Testis (tissue), 2 donors: ENCODE measurements at regions not wholly inside any gene's neighbourhood (a gene's known extent, or its start where the extent isn't known, plus 50 kb on each side); places are given as distances from the start of the nearest gene placed in this dataset.

Experiments
- DNase-seq: peaks from one replicate; pipeline ENCODE4 v3.0.0-alpha.2; 2019
- H3K27ac ChIP-seq, 2 donors: fragments of 200-600 bp; sonication (generic); one replicate each; pipeline ENCODE4 v1.5.1; 2019
- H3K27me3 ChIP-seq: fragments of 200-600 bp; sonication (generic); one replicate; pipeline ENCODE4 v1.5.1; 2019
- H3K36me3 ChIP-seq: fragments of 200-600 bp; sonication (generic); one replicate; pipeline ENCODE4 v1.5.1; 2017; ENCODE audit warnings: low read depth; ENCODE audit errors: missing control alignments
- H3K4me1 ChIP-seq: fragments of 200-600 bp; sonication (generic); one replicate; pipeline ENCODE4 v1.5.1; 2019
- H3K4me3 ChIP-seq, 2 donors: fragments of 200-600 bp; sonication (generic); one replicate each; pipeline ENCODE4 v1.5.1; 2017 to 2019
- H3K9me3 ChIP-seq: fragments of 200-600 bp; sonication (generic); one replicate; pipeline ENCODE4 v1.5.1; 2017
- POLR2A ChIP-seq: fragments of 450-650 bp; IDR thresholded peaks from one replicate; pipeline ENCODE4 v1.6.1; 2017; ENCODE audit warnings: antibody characterized with exemption, mild to moderate bottlenecking, moderate library complexity
- WGBS, 2 donors: methylation state at CpG; one replicate each; pipeline ENCODE4 v1.1.5; 2018; 5-methylcytosine and 5-hydroxymethylcytosine counted together
- intact Hi-C: fragments of 100-400 bp; cut with DNase I; formaldehyde crosslinking; loops from one replicate; pipeline ENCODE4 v1.15.1; 2023; ENCODE audit warnings: low total_unique reads
- TF ChIP-seq, protein P1 (sequence below), 3 experiments: fragments of 450-650 bp in 2 of 3; fragments of 200-600 bp in 1 of 3; sonication (generic) in 1 of 3; IDR thresholded peaks; one replicate each; pipeline ENCODE4 v1.5.1; 2016 to 2019; ENCODE audit warnings: antibody characterized with exemption in 3 of 3, mild to moderate bottlenecking in 2 of 3, moderate library complexity in 1 of 3

DNA sequence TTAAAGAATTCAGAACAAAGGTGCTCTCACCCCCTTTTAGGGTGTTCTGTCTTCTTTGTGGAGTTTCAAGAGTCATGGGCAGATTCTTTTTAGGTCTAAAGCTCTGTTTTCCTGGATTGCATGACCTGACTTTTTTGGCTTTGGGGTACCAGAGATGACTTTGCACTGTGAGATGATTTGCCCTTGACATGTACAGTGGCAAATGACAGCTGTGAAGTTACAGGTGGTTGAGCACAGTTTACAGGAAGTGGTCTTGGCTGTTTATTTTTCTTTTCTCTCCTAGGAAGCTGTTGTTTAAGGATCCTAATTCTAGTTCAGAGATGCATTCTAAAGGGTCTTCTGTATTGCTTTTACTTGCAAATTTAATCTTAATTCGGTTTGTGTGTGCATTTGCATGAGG, 83.8 kb upstream of the METAP2 start:
- H3K27me3 ChIP-seq: no peaks in the 10 kb centered on the region
- no peaks in the 10 kb centered on the region for H3K36me3 ChIP-seq
- intact Hi-C loops: no loop called here
- H3K9me3 ChIP-seq: no peaks in the 10 kb centered on the region
- no peak for TF ChIP-seq POLR2A
- TF ChIP-seq, protein P1, sequence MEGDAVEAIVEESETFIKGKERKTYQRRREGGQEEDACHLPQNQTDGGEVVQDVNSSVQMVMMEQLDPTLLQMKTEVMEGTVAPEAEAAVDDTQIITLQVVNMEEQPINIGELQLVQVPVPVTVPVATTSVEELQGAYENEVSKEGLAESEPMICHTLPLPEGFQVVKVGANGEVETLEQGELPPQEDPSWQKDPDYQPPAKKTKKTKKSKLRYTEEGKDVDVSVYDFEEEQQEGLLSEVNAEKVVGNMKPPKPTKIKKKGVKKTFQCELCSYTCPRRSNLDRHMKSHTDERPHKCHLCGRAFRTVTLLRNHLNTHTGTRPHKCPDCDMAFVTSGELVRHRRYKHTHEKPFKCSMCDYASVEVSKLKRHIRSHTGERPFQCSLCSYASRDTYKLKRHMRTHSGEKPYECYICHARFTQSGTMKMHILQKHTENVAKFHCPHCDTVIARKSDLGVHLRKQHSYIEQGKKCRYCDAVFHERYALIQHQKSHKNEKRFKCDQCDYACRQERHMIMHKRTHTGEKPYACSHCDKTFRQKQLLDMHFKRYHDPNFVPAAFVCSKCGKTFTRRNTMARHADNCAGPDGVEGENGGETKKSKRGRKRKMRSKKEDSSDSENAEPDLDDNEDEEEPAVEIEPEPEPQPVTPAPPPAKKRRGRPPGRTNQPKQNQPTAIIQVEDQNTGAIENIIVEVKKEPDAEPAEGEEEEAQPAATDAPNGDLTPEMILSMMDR (IDR thresholded peaks at IDR 0.05): no peak
- H3K27ac ChIP-seq: no peak overlapping the region
- peaks cover 4% of the 10 kb centered on the region for H3K4me1 ChIP-seq
- 64 to 65% methylated on average over 1 of the region's 1 CpG for WGBS, 2 donors
- no peak overlapping the region for H3K4me3 ChIP-seq
- DNase-seq: no peak

DNA sequence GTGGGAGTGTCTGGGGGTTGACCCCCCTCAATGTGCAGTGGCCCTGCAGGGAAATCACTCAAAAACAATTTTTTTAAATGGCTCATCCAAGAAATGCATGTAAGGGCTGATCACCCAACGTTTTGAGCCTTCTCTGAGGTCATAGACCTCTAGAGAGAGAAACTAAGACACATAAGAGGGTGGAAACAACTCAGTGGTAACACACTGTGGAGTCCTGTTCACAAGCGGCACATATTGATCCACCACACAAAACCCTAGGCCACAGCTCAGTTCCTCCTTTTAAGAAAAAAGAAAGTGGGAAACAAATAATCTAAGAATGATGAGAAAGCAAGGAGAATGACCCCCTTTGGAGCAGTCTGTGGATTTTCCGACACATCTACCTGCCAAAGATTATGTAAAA, 83.0 kb upstream of the METAP2 start:
- 73 to 82% methylated on average over 3 of the region's 3 CpGs for WGBS, 2 donors
- intact Hi-C loops: no loop called here

DNA sequence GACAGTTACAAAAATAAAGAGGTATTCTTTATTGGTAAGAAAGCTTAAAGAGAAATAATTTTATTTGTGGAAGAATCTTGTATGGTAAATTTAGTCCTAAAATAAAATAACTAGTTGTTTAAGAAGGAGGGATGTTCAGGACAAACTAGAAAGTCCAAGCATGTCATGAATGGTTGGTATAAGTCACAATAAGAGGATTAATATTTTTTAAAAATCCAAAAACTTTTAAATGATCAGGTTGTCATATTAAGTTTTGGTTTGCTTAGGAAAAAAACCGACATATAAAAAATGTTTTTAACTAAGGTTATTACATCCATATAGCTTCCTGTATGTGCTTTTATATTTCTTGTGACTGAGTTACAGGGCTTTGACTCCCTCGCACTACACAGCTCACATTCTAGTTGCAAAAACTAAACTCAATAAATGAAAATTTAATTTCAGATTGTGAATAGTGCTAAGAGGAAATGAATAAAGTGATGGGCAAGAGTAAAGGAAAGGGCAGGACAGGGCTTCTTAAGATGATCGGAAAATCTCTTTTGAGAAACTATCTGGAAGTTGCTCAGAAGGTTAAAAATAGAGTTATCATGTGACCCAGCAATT, 80.7 kb upstream of the METAP2 start:
- intact Hi-C loops: no loop called here
- Histone ChIP-seq H3K4me3 (no peak overlapping the region), H3K9me3 (no peaks in the 10 kb centered on the region), H3K36me3 (no peaks in the 10 kb centered on the region), H3K27me3 (no peaks in the 10 kb centered on the region), H3K4me1 (no peaks in the 10 kb centered on the region), H3K27ac (no peak overlapping the region)
- TF ChIP-seq POLR2A: no peak
- TF ChIP-seq, protein P1 (IDR thresholded peaks at IDR 0.05): no peak
- DNase-seq: no peak
- WGBS, 2 donors: 84 to 85% methylated on average over 3 of the region's 3 CpGs

More for the DNA sequence above, 83.0 kb upstream of the METAP2 start:
- H3K4me3 ChIP-seq: no peak overlapping the region
- H3K27me3 ChIP-seq: no peaks in the 10 kb centered on the region
- H3K4me1 ChIP-seq: no peaks in the 10 kb centered on the region
- DNase-seq: no peak
- H3K9me3 ChIP-seq: no peaks in the 10 kb centered on the region
- no peak overlapping the region for H3K27ac ChIP-seq
- TF ChIP-seq, protein P1 (IDR thresholded peaks at IDR 0.05): no peak
- no peak for TF ChIP-seq POLR2A
- H3K36me3 ChIP-seq: no peaks in the 10 kb centered on the region

DNA sequence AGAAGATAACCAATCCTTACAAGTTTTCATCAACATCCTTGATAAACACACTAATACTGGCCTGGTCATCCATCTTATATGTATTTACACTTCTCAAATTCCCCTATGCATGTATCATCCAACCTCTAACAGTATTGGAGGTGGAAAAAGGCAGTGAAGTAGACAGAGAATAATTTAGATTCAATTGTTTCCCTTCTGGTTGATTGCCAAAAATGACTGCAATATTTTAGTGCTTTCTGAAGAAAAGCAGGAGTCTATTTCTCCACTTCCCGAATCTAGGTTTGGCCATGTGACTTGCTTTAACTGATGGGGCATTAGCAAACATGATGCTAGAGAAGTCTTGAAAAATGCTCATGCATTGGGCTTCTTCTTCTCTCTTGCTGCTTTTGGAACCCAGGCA, 78.3 kb upstream of the METAP2 start:
- Histone ChIP-seq H3K36me3 (no peaks in the 10 kb centered on the region), H3K4me1 (no peaks in the 10 kb centered on the region), H3K4me3 (no peak overlapping the region), H3K9me3 (no peaks in the 10 kb centered on the region), H3K27ac (no peak overlapping the region), H3K27me3 (no peaks in the 10 kb centered on the region)
- TF ChIP-seq POLR2A: no peak
- TF ChIP-seq, protein P1 (IDR thresholded peaks at IDR 0.05): no peak
- DNase-seq: no peak
- intact Hi-C loops: no loop called here
- WGBS, 2 donors: 64 to 79% methylated on average over 1 of the region's 1 CpG

DNA sequence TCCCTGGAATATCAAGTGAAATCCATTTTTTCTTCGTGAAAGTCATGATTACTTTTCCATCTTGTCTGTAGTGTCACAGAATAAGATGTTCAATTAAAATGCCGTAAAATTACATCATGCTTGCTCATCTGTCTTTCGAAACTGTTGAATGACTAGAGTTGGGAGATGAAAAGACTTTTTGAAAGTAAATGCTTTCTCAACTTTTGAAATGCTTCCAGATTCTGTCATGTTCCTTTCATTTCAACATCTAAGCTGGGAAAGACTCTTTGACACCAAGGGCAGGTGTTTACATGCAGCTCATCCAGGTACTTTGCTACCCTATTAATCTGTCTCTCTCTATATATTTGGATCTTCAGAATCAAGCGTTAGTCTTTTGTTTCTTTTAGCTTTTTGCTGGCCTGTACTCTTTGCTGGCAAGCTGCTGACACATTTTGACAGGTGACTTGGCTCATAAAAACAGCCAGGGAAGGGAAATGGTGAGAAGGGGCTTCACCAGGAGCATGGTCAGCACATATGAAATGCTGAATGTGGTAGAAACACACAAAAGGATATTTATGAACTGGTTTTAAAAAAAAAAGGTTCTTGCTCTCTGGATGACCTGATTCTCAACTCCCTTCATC, 77.0 kb upstream of the METAP2 start:
- H3K36me3 ChIP-seq: no peaks in the 10 kb centered on the region
- intact Hi-C loops: no loop called here
- no peak overlapping the region for H3K4me3 ChIP-seq
- DNase-seq: no peak
- TF ChIP-seq POLR2A: no peak
- TF ChIP-seq, protein P1 (IDR thresholded peaks at IDR 0.05): no peak
- H3K4me1 ChIP-seq: no peaks in the 10 kb centered on the region
- WGBS, 2 donors: 76 to 83% methylated on average over 4 of the region's 4 CpGs
- H3K27ac ChIP-seq: no peak overlapping the region
- no peaks in the 10 kb centered on the region for H3K27me3 ChIP-seq
- no peaks in the 10 kb centered on the region for H3K9me3 ChIP-seq
